Loucy (cell line): ENCODE measurements at regions not wholly inside any gene's neighbourhood (a gene's known extent, or its start where the extent isn't known, plus 50 kb on each side); places are given as distances from the start of the nearest gene placed in this dataset.

ENCODE experiments used
- H2AFZ ChIP-seq: fragments of 200-600 bp; sonication (generic); 2 replicates; pipeline ENCODE4 v1.6.0; 2016; ENCODE audit warnings: antibody characterized with exemption, mild to moderate bottlenecking, low read length, moderate library complexity
- H3F3A ChIP-seq: fragments of 200-600 bp; 2 replicates; pipeline ENCODE4 v1.6.0; 2016; ENCODE audit warnings: antibody characterized with exemption, low read depth, mild to moderate bottlenecking
- H3K27me3 ChIP-seq: fragments of 200-600 bp; sonication (generic); 2 replicates; pipeline ENCODE4 v1.6.1; 2014; ENCODE audit warnings: low read length, mild to moderate bottlenecking; ENCODE audit not compliant: insufficient read depth, poor library complexity, severe bottlenecking
- H3K36me3 ChIP-seq: fragments of 200-600 bp; sonication (generic); 2 replicates; pipeline ENCODE4 v1.6.1; 2016; ENCODE audit warnings: low read length; ENCODE audit not compliant: insufficient read depth
- H3K4me1 ChIP-seq: fragments of 200-600 bp; sonication (generic); 2 replicates; pipeline ENCODE4 v1.5.1; 2014; ENCODE audit warnings: low read length, mild to moderate bottlenecking; ENCODE audit not compliant: insufficient read depth, poor library complexity, severe bottlenecking
- H3K4me2 ChIP-seq: fragments of 200-600 bp; sonication (generic); 2 replicates; pipeline ENCODE4 v1.6.0; 2014; ENCODE audit warnings: antibody characterized with exemption, low read length, low read depth, mild to moderate bottlenecking; ENCODE audit not compliant: poor library complexity, severe bottlenecking
- H3K4me3 ChIP-seq: fragments of 200-600 bp; sonication (generic); 2 replicates; pipeline ENCODE4 v1.5.1; 2014; ENCODE audit warnings: low read length, mild to moderate bottlenecking, mixed read lengths; ENCODE audit not compliant: poor library complexity, severe bottlenecking
- H3K79me2 ChIP-seq: fragments of 200-600 bp; sonication (generic); 2 replicates; pipeline ENCODE4 v1.6.1; 2014; ENCODE audit warnings: low read length; ENCODE audit not compliant: insufficient read depth
- H3K9ac ChIP-seq: fragments of 200-600 bp; sonication (generic); 2 replicates; pipeline ENCODE4 v1.6.0; 2014; ENCODE audit warnings: mild to moderate bottlenecking, low read depth, low read length, moderate library complexity; ENCODE audit not compliant: poor library complexity, severe bottlenecking
- H3K9me2 ChIP-seq: fragments of 200-600 bp; sonication (generic); replicated peaks from 2 replicates; pipeline ENCODE4 v1.6.1; 2016; ENCODE audit warnings: low read depth, low read length, mixed read lengths
- H3K9me3 ChIP-seq: fragments of 200-600 bp; sonication (generic); 2 replicates; pipeline ENCODE4 v1.6.1; 2014; ENCODE audit warnings: mild to moderate bottlenecking, antibody characterized with exemption, low read length, low read depth; ENCODE audit not compliant: insufficient read depth
- H4K20me1 ChIP-seq: fragments of 200-600 bp; sonication (generic); 2 replicates; pipeline ENCODE4 v1.6.0; 2014; ENCODE audit warnings: antibody characterized with exemption, low read length, mild to moderate bottlenecking; ENCODE audit not compliant: insufficient read depth, poor library complexity, severe bottlenecking
- EZH2phosphoT487 ChIP-seq: fragments of 200-600 bp; IDR thresholded peaks from 2 replicates; pipeline ENCODE4 v1.6.1; 2018; ENCODE audit warnings: antibody characterized with exemption, mild to moderate bottlenecking, moderate library complexity, borderline replicate concordance
- TF ChIP-seq, protein P1 (sequence below): fragments of 200-600 bp; sonication (generic); conservative IDR thresholded peaks from 2 replicates; pipeline ENCODE4 v1.5.1; 2014; ENCODE audit warnings: mild to moderate bottlenecking, antibody characterized with exemption, low read length

DNA sequence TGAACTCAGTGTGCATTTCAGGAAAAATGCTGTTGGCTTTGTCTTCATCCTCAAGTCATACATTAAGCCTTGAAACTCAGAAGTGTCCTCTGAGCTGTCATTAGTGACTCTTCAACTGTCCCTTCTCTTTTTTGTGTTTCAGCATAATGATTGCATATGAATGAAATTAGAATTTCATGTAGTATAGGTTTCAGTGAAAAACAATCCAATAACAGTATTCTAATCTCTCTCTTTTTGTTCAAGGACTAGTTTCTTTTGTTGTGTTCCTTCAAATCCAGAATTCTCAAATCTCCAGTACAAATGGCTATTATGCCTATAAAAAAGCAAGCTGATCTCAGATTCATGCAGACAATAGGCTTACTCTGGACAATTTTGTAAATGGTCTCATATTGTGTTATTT, 133.5 kb downstream of the QPCT start:
- Histone ChIP-seq H3K4me3 (no peak overlapping the region), H3K9me2 (no peaks in the 10 kb centered on the region), H2AFZ (no peak overlapping the region), H3K36me3 (no peaks in the 10 kb centered on the region), H3F3A (no peaks in the 10 kb centered on the region), H4K20me1 (no peaks in the 10 kb centered on the region), H3K27me3 (no peaks in the 10 kb centered on the region), H3K79me2 (no peaks in the 10 kb centered on the region), H3K9ac (no peak overlapping the region), H3K4me2 (no peak overlapping the region), H3K9me3 (peaks cover 6% of the 10 kb centered on the region; the same call in 1 of the 2 replicates), H3K4me1 (peaks cover 10% of the 10 kb centered on the region)
- no peak for TF ChIP-seq EZH2phosphoT487
- TF ChIP-seq, protein P1, sequence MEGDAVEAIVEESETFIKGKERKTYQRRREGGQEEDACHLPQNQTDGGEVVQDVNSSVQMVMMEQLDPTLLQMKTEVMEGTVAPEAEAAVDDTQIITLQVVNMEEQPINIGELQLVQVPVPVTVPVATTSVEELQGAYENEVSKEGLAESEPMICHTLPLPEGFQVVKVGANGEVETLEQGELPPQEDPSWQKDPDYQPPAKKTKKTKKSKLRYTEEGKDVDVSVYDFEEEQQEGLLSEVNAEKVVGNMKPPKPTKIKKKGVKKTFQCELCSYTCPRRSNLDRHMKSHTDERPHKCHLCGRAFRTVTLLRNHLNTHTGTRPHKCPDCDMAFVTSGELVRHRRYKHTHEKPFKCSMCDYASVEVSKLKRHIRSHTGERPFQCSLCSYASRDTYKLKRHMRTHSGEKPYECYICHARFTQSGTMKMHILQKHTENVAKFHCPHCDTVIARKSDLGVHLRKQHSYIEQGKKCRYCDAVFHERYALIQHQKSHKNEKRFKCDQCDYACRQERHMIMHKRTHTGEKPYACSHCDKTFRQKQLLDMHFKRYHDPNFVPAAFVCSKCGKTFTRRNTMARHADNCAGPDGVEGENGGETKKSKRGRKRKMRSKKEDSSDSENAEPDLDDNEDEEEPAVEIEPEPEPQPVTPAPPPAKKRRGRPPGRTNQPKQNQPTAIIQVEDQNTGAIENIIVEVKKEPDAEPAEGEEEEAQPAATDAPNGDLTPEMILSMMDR = no peak

DNA sequence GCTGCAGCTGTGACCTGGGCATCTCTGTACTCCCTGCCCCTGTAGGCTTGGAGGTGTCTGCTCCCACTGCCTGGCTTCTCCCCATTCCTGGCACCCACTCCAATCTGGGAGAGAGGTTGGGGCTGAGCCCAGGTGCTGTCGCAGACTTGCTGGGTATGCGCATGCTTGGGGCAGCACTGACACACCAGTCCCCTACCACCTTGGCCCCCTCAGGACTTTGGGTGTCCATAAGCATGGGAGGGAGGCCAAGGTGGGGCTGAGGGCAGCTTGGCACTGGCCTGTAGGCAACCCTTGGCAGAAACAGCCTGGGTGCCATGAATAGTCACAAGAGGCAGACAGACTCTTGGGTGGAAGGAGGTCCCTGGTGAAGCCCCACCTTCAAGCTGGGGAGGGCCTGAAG, 136.8 kb downstream of the QPCT start:
- H3K4me2 ChIP-seq = no peak overlapping the region
- peaks cover 6% of the 10 kb centered on the region; the same call in 1 of the 2 replicates for H3K9me3 ChIP-seq
- no peaks in the 10 kb centered on the region for H3K36me3 ChIP-seq
- H3K79me2 ChIP-seq = no peaks in the 10 kb centered on the region
- H2AFZ ChIP-seq = no peak overlapping the region
- no peaks in the 10 kb centered on the region for H3K9me2 ChIP-seq
- H3K4me1 ChIP-seq = peaks cover 6% of the 10 kb centered on the region
- H3F3A ChIP-seq = no peaks in the 10 kb centered on the region
- H3K9ac ChIP-seq = no peak overlapping the region
- H3K27me3 ChIP-seq = no peaks in the 10 kb centered on the region
- H3K4me3 ChIP-seq = no peak overlapping the region
- no peaks in the 10 kb centered on the region for H4K20me1 ChIP-seq
- TF ChIP-seq, protein P1 = no peak
- TF ChIP-seq EZH2phosphoT487 = no peak

DNA sequence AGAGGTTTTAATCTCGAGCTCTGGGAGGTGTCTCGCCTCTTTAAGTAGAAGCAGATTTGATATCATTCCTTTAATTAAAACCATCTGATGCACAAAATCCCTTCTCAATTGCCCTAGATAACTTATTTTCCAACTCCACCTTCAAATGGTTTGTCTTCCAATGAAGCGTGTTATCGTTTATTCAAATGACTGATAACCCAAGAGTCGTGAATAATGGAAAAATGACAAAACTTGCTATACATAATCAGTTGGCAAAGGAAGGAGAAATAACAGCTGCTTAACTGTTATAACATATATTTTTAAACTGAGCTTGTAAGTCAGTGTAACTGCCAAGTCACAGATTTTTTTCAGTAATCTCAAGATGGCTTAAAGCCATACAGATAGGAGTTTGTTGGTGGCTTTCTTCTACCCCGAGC, 144.6 kb downstream of the QPCT start:
- Histone ChIP-seq H3F3A (no peaks in the 10 kb centered on the region), H3K9ac (no peak overlapping the region), H2AFZ (no peak overlapping the region), H3K79me2 (no peaks in the 10 kb centered on the region), H3K27me3 (no peaks in the 10 kb centered on the region), H3K9me2 (no peaks in the 10 kb centered on the region), H3K9me3 (0 out of 2 replicates have a peak, but pooled peaks cover 4% of the 10 kb centered on the region), H3K4me1 (no peaks in the 10 kb centered on the region), H4K20me1 (no peaks in the 10 kb centered on the region), H3K4me2 (no peak overlapping the region), H3K4me3 (no peak overlapping the region), H3K36me3 (no peaks in the 10 kb centered on the region)
- TF ChIP-seq, protein P1 = no peak
- TF ChIP-seq EZH2phosphoT487 = no peak
